Naive thymus-derived CD4-positive, alpha-beta T cell (primary cell): ENCODE measurements at regions not wholly inside any gene's neighbourhood (a gene's known extent, or its start where the extent isn't known, plus 50 kb on each side); places are given as distances from the start of the nearest gene placed in this dataset.

Source experiments
- ATAC-seq: fragments of 150-1000 bp; cut with Tn5 transposase; 2 replicates; pipeline ENCODE4 v1.10.0; 2021; ENCODE audit warnings: mild to moderate bottlenecking, moderate library complexity
- CTCF ChIA-PET: fragments of 350-600 bp; sonication (Branson Sonifier 250); formaldehyde crosslinking; loops from one replicate; lab custom pipeline; 2021; ENCODE audit warnings: antibody characterized with exemption; lab: Charles Lee
- POLR2A ChIA-PET: fragments of 350-600 bp; sonication (Branson Sonifier 250); formaldehyde crosslinking; loops from one replicate; lab custom pipeline; 2021; ENCODE audit warnings: antibody characterized with exemption, inconsistent platforms; lab: Charles Lee
- DNase-seq, 9 donors: peaks; one replicate each; pipeline versions ENCODE4 v3.0.0 to v3.0.0-alpha.2; 2020 to 2022; ENCODE audit warnings: mixed read lengths in 1 of 9
- H3K27ac ChIP-seq: one replicate; pipeline ENCODE4 v1.7.0; 2013; ENCODE audit warnings: mild to moderate bottlenecking, low read depth, low read length, moderate library complexity
- H3K27me3 ChIP-seq, 2 donors: one replicate each; pipeline ENCODE4 v1.7.0; 2013; ENCODE audit warnings: low read length in 2 of 2, mild to moderate bottlenecking in 2 of 2, moderate library complexity in 2 of 2; ENCODE audit not compliant: control insufficient read depth in 2 of 2, insufficient read depth in 2 of 2
- H3K36me3 ChIP-seq, 3 experiments: 1 replicate in 2 of 3; 2 replicates in 1 of 3; pipeline ENCODE4 v1.7.0; 2013; ENCODE audit warnings: low read length in 3 of 3, mild to moderate bottlenecking in 3 of 3, moderate library complexity in 1 of 3; ENCODE audit not compliant: insufficient read depth in 3 of 3, control insufficient read depth in 2 of 3
- H3K4me1 ChIP-seq, 2 donors: one replicate each; pipeline ENCODE4 v1.7.0; 2013; ENCODE audit warnings: low read length in 2 of 2, mild to moderate bottlenecking in 2 of 2, moderate library complexity in 1 of 2; ENCODE audit not compliant: control insufficient read depth in 2 of 2, insufficient read depth in 2 of 2
- H3K4me3 ChIP-seq: 2 replicates; pipeline ENCODE4 v1.7.0; 2013; ENCODE audit warnings: mild to moderate bottlenecking, low read length
- H3K9me3 ChIP-seq, 3 experiments: 1 replicate in 2 of 3; 2 replicates in 1 of 3; pipeline ENCODE4 v1.7.0; 2013; ENCODE audit warnings: low read length in 3 of 3; ENCODE audit not compliant: control insufficient read depth in 2 of 3
- H3K27ac Mint-ChIP-seq, 9 donors: one replicate each; pipeline ENCODE4 v1.8.0; 2020 to 2022; ENCODE audit warnings: mixed read lengths in 9 of 9, mild to moderate bottlenecking in 8 of 9, moderate library complexity in 5 of 9, inconsistent platforms in 2 of 9
- H3K27me3 Mint-ChIP-seq, 5 donors: one replicate each; pipeline ENCODE4 v1.8.0; 2021 to 2022; ENCODE audit warnings: mixed read lengths in 5 of 5, mild to moderate bottlenecking in 1 of 5
- H3K36me3 Mint-ChIP-seq, 5 donors: one replicate each; pipeline ENCODE4 v1.8.0; 2020 to 2022; ENCODE audit warnings: mixed read lengths in 5 of 5, mild to moderate bottlenecking in 3 of 5, inconsistent platforms in 1 of 5
- H3K4me1 Mint-ChIP-seq, 7 donors: one replicate each; pipeline ENCODE4 v1.8.0; 2020 to 2022; ENCODE audit warnings: mixed read lengths in 7 of 7, mild to moderate bottlenecking in 3 of 7, inconsistent platforms in 1 of 7
- H3K4me3 Mint-ChIP-seq, 10 donors: one replicate each; pipeline ENCODE4 v1.8.0; 2020 to 2022; ENCODE audit warnings: mild to moderate bottlenecking in 10 of 10, mixed read lengths in 10 of 10, moderate library complexity in 6 of 10, inconsistent platforms in 2 of 10
- H3K9me3 Mint-ChIP-seq, 11 donors: one replicate each; pipeline ENCODE4 v1.8.0; 2020 to 2022; ENCODE audit warnings: mixed read lengths in 11 of 11, mild to moderate bottlenecking in 4 of 11, inconsistent platforms in 1 of 11, moderate library complexity in 1 of 11
- intact Hi-C, 2 donors: fragments of 100-400 bp; cut with micrococcal nuclease; formaldehyde crosslinking; loops; one replicate each; pipeline ENCODE4 v1.15.1; 2023

- Mint-ChIP-seq H3K4me3 (no peak overlapping the region), H3K27ac (no peak overlapping the region), H3K36me3 (peaks cover 0 to 9% (median 0%) of the 10 kb centered on the region in 5 donors), H3K4me1 (peaks cover 0 to 3% (median 0%) of the 10 kb centered on the region in 7 donors), H3K9me3 (peaks cover 0 to 13% (median 0%) of the 10 kb centered on the region in 11 donors), H3K27me3 (no peaks in the 10 kb centered on the region)
- POLR2A ChIA-PET, result no interaction called here
- Histone ChIP-seq H3K4me1 (no peaks in the 10 kb centered on the region), H3K27me3 (no peaks in the 10 kb centered on the region), H3K4me3 (no peak overlapping the region), H3K9me3 (no peaks in the 10 kb centered on the region), H3K36me3 (no peaks in the 10 kb centered on the region), H3K27ac (no peak overlapping the region)
- no peak for ATAC-seq
- DNase-seq, result no peak
- CTCF ChIA-PET, result no interaction called here
- intact Hi-C loops, result no loop called here
These were observed 89.6 kb upstream of the CBLB start for GRCh38 chr3:105958237-105959000.

GRCh38 chr3:105959851-105960250 is 91.0 kb upstream of the CBLB start:
- ATAC-seq (no peak), DNase-seq (no peak)
- H3K4me1 Mint-ChIP-seq, result peaks cover 0 to 3% (median 0%) of the 10 kb centered on the region in 7 donors
- H3K9me3 Mint-ChIP-seq, result peaks cover 0 to 11% (median 0%) of the 10 kb centered on the region in 11 donors
- H3K9me3 ChIP-seq, result no peaks in the 10 kb centered on the region
- no peaks in the 10 kb centered on the region for H3K27me3 ChIP-seq
- no peaks in the 10 kb centered on the region for H3K27me3 Mint-ChIP-seq
- H3K27ac ChIP-seq, result no peak overlapping the region
- POLR2A ChIA-PET, result no interaction called here
- H3K27ac Mint-ChIP-seq, result no peak overlapping the region
- peaks cover 0 to 7% (median 0%) of the 10 kb centered on the region in 5 donors for H3K36me3 Mint-ChIP-seq
- no peaks in the 10 kb centered on the region for H3K36me3 ChIP-seq
- no peaks in the 10 kb centered on the region for H3K4me1 ChIP-seq
- H3K4me3 Mint-ChIP-seq, result no peak overlapping the region
- CTCF ChIA-PET, result interaction anchor here (0.7 kb wide), 1 partner anchor 271 kb away, joined by 3 read pairs; no protein-coding TSS in a partner anchor
- no peak overlapping the region for H3K4me3 ChIP-seq
- intact Hi-C loops, result no loop called here

- peaks cover 0 to 7% (median 0%) of the 10 kb centered on the region in 5 donors for H3K36me3 Mint-ChIP-seq
- Histone ChIP-seq H3K4me1 (no peaks in the 10 kb centered on the region), H3K9me3 (no peaks in the 10 kb centered on the region), H3K27ac (no peak overlapping the region), H3K27me3 (no peaks in the 10 kb centered on the region), H3K36me3 (no peaks in the 10 kb centered on the region), H3K4me3 (no peak overlapping the region)
- H3K4me3 Mint-ChIP-seq, result no peak overlapping the region
- intact Hi-C loops, result no loop called here
- peaks cover 0 to 5% (median 0%) of the 10 kb centered on the region in 7 donors for H3K4me1 Mint-ChIP-seq
- CTCF ChIA-PET, result interaction anchor here (0.7 kb wide), 1 partner anchor 271 kb away, joined by 3 read pairs; no protein-coding TSS in a partner anchor
- ATAC-seq (no peak), DNase-seq (no peak)
- H3K27ac Mint-ChIP-seq, result no peak overlapping the region
- H3K27me3 Mint-ChIP-seq, result no peaks in the 10 kb centered on the region
- POLR2A ChIA-PET, result no interaction called here
- peaks cover 0 to 13% (median 0%) of the 10 kb centered on the region in 11 donors for H3K9me3 Mint-ChIP-seq
These were observed 91.6 kb upstream of the CBLB start for GRCh38 chr3:105960381-105960780.

- ATAC-seq (no peak), DNase-seq (no peak)
- Mint-ChIP-seq H3K9me3 (peaks cover 0 to 21% (median 0%) of the 10 kb centered on the region in 11 donors), H3K27ac (no peak overlapping the region), H3K4me3 (no peak overlapping the region), H3K36me3 (peaks cover 0 to 7% (median 0%) of the 10 kb centered on the region in 5 donors), H3K27me3 (no peaks in the 10 kb centered on the region), H3K4me1 (peaks cover 0 to 6% (median 0%) of the 10 kb centered on the region in 7 donors)
- Histone ChIP-seq H3K4me3 (no peak overlapping the region), H3K36me3 (no peaks in the 10 kb centered on the region), H3K27me3 (no peaks in the 10 kb centered on the region), H3K9me3 (no peaks in the 10 kb centered on the region), H3K4me1 (no peaks in the 10 kb centered on the region), H3K27ac (no peak overlapping the region)
- POLR2A ChIA-PET, result no interaction called here
- intact Hi-C loops, result no loop called here
- CTCF ChIA-PET, result no interaction called here
These were observed 94.3 kb upstream of the CBLB start for GRCh38 chr3:105963161-105963560.

- no peaks in the 10 kb centered on the region for H3K27me3 Mint-ChIP-seq
- H3K36me3 Mint-ChIP-seq, result peaks cover 0 to 14% (median 3%) of the 10 kb centered on the region in 5 donors
- Histone ChIP-seq H3K9me3 (no peaks in the 10 kb centered on the region), H3K4me1 (no peaks in the 10 kb centered on the region), H3K27me3 (no peaks in the 10 kb centered on the region), H3K4me3 (no peak overlapping the region), H3K27ac (no peak overlapping the region), H3K36me3 (no peaks in the 10 kb centered on the region)
- intact Hi-C loops, result no loop called here
- DNase-seq, result no peak
- no peak for ATAC-seq
- ChIA-PET CTCF (no interaction called here), POLR2A (no interaction called here)
- peaks cover 0 to 4% (median 0%) of the 10 kb centered on the region in 7 donors for H3K4me1 Mint-ChIP-seq
- no peak overlapping the region for H3K4me3 Mint-ChIP-seq
- H3K9me3 Mint-ChIP-seq, result peaks cover 0 to 24% (median 0%) of the 10 kb centered on the region in 11 donors
- H3K27ac Mint-ChIP-seq, result no peak overlapping the region
These were observed 96.6 kb upstream of the CBLB start for GRCh38 chr3:105965384-105965783.

GRCh38 chr3:105967117-105967516 is 98.3 kb upstream of the CBLB start:
- Histone ChIP-seq H3K27me3 (no peaks in the 10 kb centered on the region), H3K4me1 (no peaks in the 10 kb centered on the region), H3K36me3 (no peaks in the 10 kb centered on the region), H3K27ac (no peak overlapping the region), H3K4me3 (no peak overlapping the region), H3K9me3 (peaks cover 0 to 8% (median 0%) of the 10 kb centered on the region in 3 experiments)
- ATAC-seq, result no peak
- peaks cover 1 to 23% (median 18%) of the 10 kb centered on the region in 5 donors for H3K36me3 Mint-ChIP-seq
- ChIA-PET POLR2A (no interaction called here), CTCF (no interaction called here)
- peaks cover 0 to 3% (median 0%) of the 10 kb centered on the region in 7 donors for H3K4me1 Mint-ChIP-seq
- H3K27me3 Mint-ChIP-seq, result no peaks in the 10 kb centered on the region
- intact Hi-C loops, result no loop called here
- no peak overlapping the region for H3K27ac Mint-ChIP-seq
- DNase-seq, result no peak
- H3K9me3 Mint-ChIP-seq, result peaks cover 8 to 39% (median 14%) of the 10 kb centered on the region in 11 donors
- no peak overlapping the region for H3K4me3 Mint-ChIP-seq
